ENCODE measurements at regions not wholly inside any gene's neighbourhood (a gene's known extent, or its start where the extent isn't known, plus 50 kb on each side); places are given as distances from the start of the nearest gene placed in this dataset.

GRCh38 chr12:131261906-131262305 is 308.2 kb downstream of the ADGRD1 start:
- 88% methylated on average over 17 of the region's 17 CpGs for WGBS (ENCODE audit: low lambda C conversion rate, missing lambda C conversion rate)
- no peaks in the 10 kb centered on the region for H3K36me3 ChIP-seq (replicated peaks; ENCODE audit: insufficient read depth, low read depth)

DNA sequence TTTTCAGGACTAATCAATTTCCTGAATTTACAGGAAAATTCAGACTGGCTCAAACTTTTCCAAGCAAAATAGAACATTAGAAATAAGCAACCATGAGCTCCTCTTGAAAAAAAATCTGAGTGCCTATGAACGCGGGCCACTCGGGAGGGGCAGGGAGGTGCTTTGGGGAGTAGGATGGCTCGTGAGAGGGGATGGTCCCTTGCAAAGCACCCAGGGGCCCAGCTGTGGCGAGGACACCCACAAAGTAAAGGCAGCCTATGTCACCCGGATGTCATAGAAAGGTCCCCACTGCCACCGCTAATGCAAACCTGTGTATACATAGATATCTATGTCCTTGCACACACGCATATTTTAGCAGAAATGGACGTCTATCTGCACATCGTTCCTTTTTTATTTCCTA is 309.9 kb downstream of the ADGRD1 start:
- Histone ChIP-seq H3K4me1 (ENCODE audit: insufficient read depth) (no peaks in the 10 kb centered on the region), H3K9me3 (ENCODE audit: low read depth) (no peaks in the 10 kb centered on the region), H3K4me3 (no peak overlapping the region), H3K4me2 (no peak overlapping the region), H3K27me3 (no peaks in the 10 kb centered on the region), H2AFZ (no peak overlapping the region), H3K27ac (no peak overlapping the region), H3K79me2 (no peaks in the 10 kb centered on the region), H4K20me1 (ENCODE audit: insufficient read depth, poor library complexity, severe bottlenecking) (no peaks in the 10 kb centered on the region), H3K9me2 (replicated peaks; ENCODE audit: insufficient read depth) (no peaks in the 10 kb centered on the region), H3K36me3 (replicated peaks; ENCODE audit: insufficient read depth, low read depth) (no peaks in the 10 kb centered on the region)
- TF ChIP-seq CTCF (IDR thresholded peaks at IDR 0.05; ENCODE audit: poor library complexity) (no peak), EZH2 (IDR thresholded peaks at IDR 0.05; ENCODE audit: borderline replicate concordance) (no peak), EZH2phosphoT487 (IDR thresholded peaks at IDR 0.05; ENCODE audit: low read depth, severe bottlenecking, unreplicated experiment) (no peak)
- no peak for DNase-seq (ENCODE audit: low spot score)
- 86% methylated on average over 10 of the region's 10 CpGs for WGBS (ENCODE audit: low lambda C conversion rate, missing lambda C conversion rate)

More at GRCh38 chr12:131261906-131262305, 308.2 kb downstream of the ADGRD1 start:
- no peak for DNase-seq (ENCODE audit: low spot score)
- no peak overlapping the region for H2AFZ ChIP-seq
- no peaks in the 10 kb centered on the region for H3K4me1 ChIP-seq (ENCODE audit: insufficient read depth)
- H3K4me2 ChIP-seq = no peak overlapping the region
- H3K9me2 ChIP-seq (replicated peaks; ENCODE audit: insufficient read depth) = no peaks in the 10 kb centered on the region
- H3K9me3 ChIP-seq (ENCODE audit: low read depth) = no peaks in the 10 kb centered on the region
- H4K20me1 ChIP-seq (ENCODE audit: insufficient read depth, poor library complexity, severe bottlenecking) = no peaks in the 10 kb centered on the region
- TF ChIP-seq EZH2phosphoT487 (IDR thresholded peaks at IDR 0.05; ENCODE audit: low read depth, severe bottlenecking, unreplicated experiment) (no peak), EZH2 (IDR thresholded peaks at IDR 0.05; ENCODE audit: borderline replicate concordance) (no peak), CTCF (IDR thresholded peaks at IDR 0.05; ENCODE audit: poor library complexity) (no peak)
- no peak overlapping the region for H3K4me3 ChIP-seq
- H3K27me3 ChIP-seq = no peaks in the 10 kb centered on the region
- H3K79me2 ChIP-seq = no peaks in the 10 kb centered on the region
- H3K27ac ChIP-seq = no peak overlapping the region

DNA sequence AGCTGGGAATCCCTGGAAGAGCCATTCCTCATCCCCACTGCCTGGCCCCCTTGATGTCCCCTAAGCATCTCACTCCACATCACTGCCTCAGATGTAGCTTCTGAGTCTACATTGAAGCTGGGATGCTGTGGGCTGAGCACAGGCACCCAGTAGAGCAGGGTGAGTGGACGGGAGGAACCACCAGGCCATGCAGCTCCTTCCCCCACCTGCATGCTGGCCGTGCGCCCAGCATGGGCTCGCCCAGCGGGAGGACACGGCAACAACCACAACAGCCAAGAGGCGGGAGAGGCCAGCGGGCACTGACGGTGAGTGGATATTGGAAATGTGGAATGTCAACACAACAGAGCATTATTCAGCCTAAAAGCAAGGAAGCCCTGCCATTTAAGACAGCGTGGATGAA is 310.9 kb downstream of the ADGRD1 start:
- TF ChIP-seq CTCF (IDR thresholded peaks at IDR 0.05; ENCODE audit: poor library complexity) (no peak), EZH2 (IDR thresholded peaks at IDR 0.05; ENCODE audit: borderline replicate concordance) (no peak)
- no peak overlapping the region for H3K4me2 ChIP-seq
- H3K27me3 ChIP-seq = no peaks in the 10 kb centered on the region
- H3K79me2 ChIP-seq = no peaks in the 10 kb centered on the region
- H2AFZ ChIP-seq = no peak overlapping the region
- H3K4me1 ChIP-seq (ENCODE audit: insufficient read depth) = no peaks in the 10 kb centered on the region
- DNase-seq (ENCODE audit: low spot score) = no peak
- no peaks in the 10 kb centered on the region for H3K36me3 ChIP-seq (replicated peaks; ENCODE audit: insufficient read depth, low read depth)
- no peak overlapping the region for H3K27ac ChIP-seq
- no peaks in the 10 kb centered on the region for H4K20me1 ChIP-seq (ENCODE audit: insufficient read depth, poor library complexity, severe bottlenecking)
- no peaks in the 10 kb centered on the region for H3K9me3 ChIP-seq (ENCODE audit: low read depth)
- no peak overlapping the region for H3K4me3 ChIP-seq
- H3K9me2 ChIP-seq (replicated peaks; ENCODE audit: insufficient read depth) = no peaks in the 10 kb centered on the region
- WGBS (ENCODE audit: low lambda C conversion rate, missing lambda C conversion rate) = 92% methylated on average over 10 of the region's 10 CpGs
